PC-9 (cell line): ENCODE measurements at regions not wholly inside any gene's neighbourhood (a gene's known extent, or its start where the extent isn't known, plus 50 kb on each side); places are given as distances from the start of the nearest gene placed in this dataset.

Experiments used
- EZH2 ChIP-seq: fragments of 200-600 bp; sonication (generic); IDR thresholded peaks from 2 replicates; pipeline ENCODE4 v1.8.0; 2017; ENCODE audit warnings: antibody characterized with exemption, low read depth
- TF ChIP-seq, protein P1 (sequence below): fragments of 200-600 bp; sonication (generic); conservative IDR thresholded peaks from 2 replicates; pipeline ENCODE4 v1.6.1; 2017; ENCODE audit warnings: mixed run types, antibody characterized with exemption, mild to moderate bottlenecking, moderate library complexity

GRCh38 chr5:126248611-126249010 is 174.6 kb upstream of the GRAMD2B start:
- TF ChIP-seq, protein P1, sequence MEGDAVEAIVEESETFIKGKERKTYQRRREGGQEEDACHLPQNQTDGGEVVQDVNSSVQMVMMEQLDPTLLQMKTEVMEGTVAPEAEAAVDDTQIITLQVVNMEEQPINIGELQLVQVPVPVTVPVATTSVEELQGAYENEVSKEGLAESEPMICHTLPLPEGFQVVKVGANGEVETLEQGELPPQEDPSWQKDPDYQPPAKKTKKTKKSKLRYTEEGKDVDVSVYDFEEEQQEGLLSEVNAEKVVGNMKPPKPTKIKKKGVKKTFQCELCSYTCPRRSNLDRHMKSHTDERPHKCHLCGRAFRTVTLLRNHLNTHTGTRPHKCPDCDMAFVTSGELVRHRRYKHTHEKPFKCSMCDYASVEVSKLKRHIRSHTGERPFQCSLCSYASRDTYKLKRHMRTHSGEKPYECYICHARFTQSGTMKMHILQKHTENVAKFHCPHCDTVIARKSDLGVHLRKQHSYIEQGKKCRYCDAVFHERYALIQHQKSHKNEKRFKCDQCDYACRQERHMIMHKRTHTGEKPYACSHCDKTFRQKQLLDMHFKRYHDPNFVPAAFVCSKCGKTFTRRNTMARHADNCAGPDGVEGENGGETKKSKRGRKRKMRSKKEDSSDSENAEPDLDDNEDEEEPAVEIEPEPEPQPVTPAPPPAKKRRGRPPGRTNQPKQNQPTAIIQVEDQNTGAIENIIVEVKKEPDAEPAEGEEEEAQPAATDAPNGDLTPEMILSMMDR: no peak
- TF ChIP-seq EZH2: no peak
